Sigmoid colon (tissue), 6 donors: ENCODE measurements at regions not wholly inside any gene's neighbourhood (a gene's known extent, or its start where the extent isn't known, plus 50 kb on each side); places are given as distances from the start of the nearest gene placed in this dataset.
"Not testable (repeated sequence)": the region's sequence is repeated elsewhere in the genome, so short reads cannot be mapped to it uniquely, and the experiment has no call there.

Source experiments
- DNase-seq: peaks from one replicate; pipeline ENCODE4 v3.0.0-alpha.2; 2019
- H3K27ac ChIP-seq, 4 donors: fragments of 200-600 bp; sonication (generic); one replicate each; pipeline ENCODE4 v1.5.1; 2016 to 2019; ENCODE audit warnings: mild to moderate bottlenecking in 1 of 4
- H3K27me3 ChIP-seq, 3 donors: fragments of 200-600 bp; sonication (generic); one replicate each; pipeline ENCODE4 v1.5.1; 2019; ENCODE audit warnings: mild to moderate bottlenecking in 1 of 3
- H3K36me3 ChIP-seq, 4 donors: fragments of 200-600 bp; sonication (generic); one replicate each; pipeline ENCODE4 v1.5.1; 2016 to 2019
- H3K4me1 ChIP-seq, 4 donors: fragments of 200-600 bp; sonication (generic); one replicate each; pipeline ENCODE4 v1.5.1; 2017 to 2019
- H3K4me3 ChIP-seq, 4 donors: fragments of 200-600 bp; sonication (generic); one replicate each; pipeline ENCODE4 v1.5.1; 2017 to 2019; ENCODE audit warnings: mild to moderate bottlenecking in 2 of 4, moderate library complexity in 1 of 4
- H3K9me3 ChIP-seq, 4 donors: fragments of 200-600 bp in 3 of 4; sonication (generic) in 3 of 4; one replicate each; pipeline versions ENCODE4 v1.5.1 to v1.6.1; 2013 to 2019
- EP300 ChIP-seq, 4 donors: sonication (generic); formaldehyde crosslinking; IDR thresholded peaks; one replicate each; pipeline ENCODE4 v1.6.1; 2017; ENCODE audit warnings: antibody characterized with exemption in 4 of 4
- POLR2A ChIP-seq, 2 donors: fragments of 450-650 bp; IDR thresholded peaks; one replicate each; pipeline ENCODE4 v1.6.1; 2016; ENCODE audit warnings: antibody characterized with exemption in 2 of 2, mild to moderate bottlenecking in 2 of 2, moderate library complexity in 2 of 2
- POLR2AphosphoS5 ChIP-seq, 4 donors: sonication (generic); formaldehyde crosslinking; IDR thresholded peaks; one replicate each; pipeline ENCODE4 v1.6.1; 2017; ENCODE audit warnings: antibody characterized with exemption in 4 of 4
- WGBS, 2 donors: extraction: QIAGEN DNeasy Blood & Tissue Kit; methylation state at CpG; one replicate each; pipeline ENCODE4 v1.1.7; 2013; 5-methylcytosine and 5-hydroxymethylcytosine counted together
- intact Hi-C: fragments of 100-400 bp; cut with DNase I; formaldehyde crosslinking; loops from one replicate; pipeline ENCODE4 v1.15.1; 2023
- TF ChIP-seq, protein P1 (sequence below), 4 experiments: fragments of 450-650 bp in 3 of 4; fragments of 200-600 bp in 1 of 4; IDR thresholded peaks; one replicate each; pipeline ENCODE4 v1.5.1; 2016 to 2019; ENCODE audit warnings: antibody characterized with exemption in 4 of 4, mild to moderate bottlenecking in 3 of 4, moderate library complexity in 2 of 4
- donor health status: healthy with polysubstance abuse.
- donor health status: healthy.

DNA sequence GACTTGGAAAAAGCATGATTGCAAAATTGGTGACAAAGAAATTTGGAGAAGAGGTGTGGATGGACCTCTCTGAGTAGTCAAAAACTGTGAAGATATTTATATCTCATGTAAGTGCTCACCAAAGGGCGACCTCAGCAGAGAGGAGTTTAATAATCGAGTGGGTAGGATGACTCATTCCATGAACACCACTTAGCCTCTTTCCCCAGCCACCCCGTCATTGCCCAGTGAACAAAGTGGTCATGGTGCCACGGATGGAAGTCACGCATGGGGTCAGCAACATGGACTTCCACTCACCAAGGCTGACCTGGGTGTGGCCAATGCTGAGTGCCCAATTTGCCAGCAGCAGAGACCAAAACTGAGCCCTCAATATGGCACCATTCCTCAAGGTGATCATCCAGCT, 997.4 kb upstream of the GYPC start:
- DNase-seq, result no peak
- WGBS, 2 donors, result 91 to 94% methylated on average over 5 of the region's 5 CpGs

DNA sequence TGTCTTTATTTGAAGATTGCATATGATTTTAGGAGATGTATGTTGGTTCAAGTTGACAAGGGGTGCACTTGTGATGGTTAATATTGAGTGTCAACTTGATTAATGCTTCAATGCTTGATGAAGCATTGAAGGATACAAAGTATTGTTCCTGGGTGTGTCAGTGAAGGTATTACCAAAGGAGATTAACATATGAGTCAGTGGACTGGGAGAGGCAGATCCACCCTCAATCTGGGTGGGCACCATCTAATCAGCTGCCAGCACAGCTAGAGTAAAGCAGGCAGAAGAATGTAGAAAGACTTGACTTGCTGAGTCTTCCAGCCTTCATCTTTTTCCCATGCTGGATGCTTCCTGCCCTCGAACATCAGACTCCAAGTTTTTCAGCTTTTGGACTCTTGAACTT, 995.6 kb upstream of the GYPC start:
- H3K9me3 ChIP-seq, H3K27ac ChIP-seq, H3K27me3 ChIP-seq, H3K4me3 ChIP-seq, intact Hi-C loops, H3K4me1 ChIP-seq, DNase-seq, H3K36me3 ChIP-seq: not testable (repeated sequence)
- 32 to 67% methylated on average over 1 of the region's 1 CpG for WGBS, 2 donors

More for the DNA sequence above, 997.4 kb upstream of the GYPC start:
- Histone ChIP-seq H3K9me3 (no peaks in the 10 kb centered on the region), H3K4me1 (no peaks in the 10 kb centered on the region), H3K36me3 (no peaks in the 10 kb centered on the region), H3K27me3 (no peaks in the 10 kb centered on the region), H3K4me3 (no peak overlapping the region), H3K27ac (no peak overlapping the region)
- intact Hi-C loops, result no loop called here
- TF ChIP-seq EP300 (IDR thresholded peaks at IDR 0.05) (no peak), POLR2AphosphoS5 (IDR thresholded peaks at IDR 0.05) (no peak)

DNA sequence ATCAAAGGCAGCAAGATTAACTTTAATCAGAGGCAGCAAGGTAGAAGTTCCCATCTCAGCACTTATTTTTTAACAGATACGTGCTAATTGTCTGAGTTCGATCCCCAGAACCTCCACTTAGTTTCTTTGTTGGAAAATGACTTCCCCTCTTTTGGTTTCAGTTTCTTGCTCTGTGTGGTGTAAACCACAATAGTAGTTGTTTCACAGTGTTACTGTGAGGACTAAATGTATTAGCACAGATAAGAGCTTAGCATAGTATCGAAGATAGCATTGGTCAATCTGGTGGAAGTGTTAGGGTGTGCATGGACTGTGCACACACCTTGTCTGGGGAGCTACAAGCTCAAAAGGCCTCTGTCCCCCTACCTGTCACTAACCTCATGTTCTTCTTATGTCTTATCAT, 988.3 kb upstream of the GYPC start:
- no peaks in the 10 kb centered on the region for H3K4me1 ChIP-seq
- H3K9me3 ChIP-seq, result no peaks in the 10 kb centered on the region
- H3K27me3 ChIP-seq, result no peaks in the 10 kb centered on the region
- H3K36me3 ChIP-seq, result no peaks in the 10 kb centered on the region
- DNase-seq, result no peak
- no peak overlapping the region for H3K27ac ChIP-seq
- H3K4me3 ChIP-seq, result no peak overlapping the region
- intact Hi-C loops, result no loop called here
- TF ChIP-seq POLR2AphosphoS5 (IDR thresholded peaks at IDR 0.05) (no peak), POLR2A (IDR thresholded peaks at IDR 0.05) (no peak), EP300 (IDR thresholded peaks at IDR 0.05) (no peak)
- TF ChIP-seq, protein P1, sequence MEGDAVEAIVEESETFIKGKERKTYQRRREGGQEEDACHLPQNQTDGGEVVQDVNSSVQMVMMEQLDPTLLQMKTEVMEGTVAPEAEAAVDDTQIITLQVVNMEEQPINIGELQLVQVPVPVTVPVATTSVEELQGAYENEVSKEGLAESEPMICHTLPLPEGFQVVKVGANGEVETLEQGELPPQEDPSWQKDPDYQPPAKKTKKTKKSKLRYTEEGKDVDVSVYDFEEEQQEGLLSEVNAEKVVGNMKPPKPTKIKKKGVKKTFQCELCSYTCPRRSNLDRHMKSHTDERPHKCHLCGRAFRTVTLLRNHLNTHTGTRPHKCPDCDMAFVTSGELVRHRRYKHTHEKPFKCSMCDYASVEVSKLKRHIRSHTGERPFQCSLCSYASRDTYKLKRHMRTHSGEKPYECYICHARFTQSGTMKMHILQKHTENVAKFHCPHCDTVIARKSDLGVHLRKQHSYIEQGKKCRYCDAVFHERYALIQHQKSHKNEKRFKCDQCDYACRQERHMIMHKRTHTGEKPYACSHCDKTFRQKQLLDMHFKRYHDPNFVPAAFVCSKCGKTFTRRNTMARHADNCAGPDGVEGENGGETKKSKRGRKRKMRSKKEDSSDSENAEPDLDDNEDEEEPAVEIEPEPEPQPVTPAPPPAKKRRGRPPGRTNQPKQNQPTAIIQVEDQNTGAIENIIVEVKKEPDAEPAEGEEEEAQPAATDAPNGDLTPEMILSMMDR (IDR thresholded peaks at IDR 0.05), result no peak
- WGBS, 2 donors, result 76% methylated on average over 3 of the region's 3 CpGs

DNA sequence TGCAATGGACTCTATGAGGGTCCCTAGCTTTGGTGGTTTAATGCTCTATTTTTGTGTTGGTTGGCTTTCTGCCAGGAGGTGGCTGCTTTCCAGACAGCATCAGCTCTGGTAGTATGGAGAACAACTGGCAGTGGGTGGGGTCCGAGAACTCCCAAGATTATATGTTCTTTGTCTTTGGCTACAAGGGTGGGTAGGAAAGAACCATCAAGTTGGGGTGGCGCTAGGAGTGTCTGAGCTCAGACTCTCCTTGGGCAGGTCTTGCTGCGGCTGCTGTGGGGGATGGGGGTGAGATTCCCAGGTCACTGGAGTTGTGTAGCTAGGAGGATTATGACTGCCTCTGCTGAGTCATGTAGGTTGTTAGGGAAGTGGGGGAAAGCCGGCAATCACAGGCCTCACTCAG, 976.1 kb upstream of the GYPC start:
- TF ChIP-seq EP300 (IDR thresholded peaks at IDR 0.05) (no peak), POLR2AphosphoS5 (IDR thresholded peaks at IDR 0.05) (no peak), POLR2A (IDR thresholded peaks at IDR 0.05) (no peak)
- TF ChIP-seq, protein P1 (IDR thresholded peaks at IDR 0.05), result no peak
- no peak overlapping the region for H3K27ac ChIP-seq
- H3K4me1 ChIP-seq, result no peaks in the 10 kb centered on the region
- H3K4me3 ChIP-seq, result no peak overlapping the region
- WGBS, 2 donors, result 44 to 73% methylated on average over 4 of the region's 4 CpGs
- no peaks in the 10 kb centered on the region for H3K27me3 ChIP-seq
- no peaks in the 10 kb centered on the region for H3K36me3 ChIP-seq
- intact Hi-C loops, result no loop called here
- no peaks in the 10 kb centered on the region for H3K9me3 ChIP-seq
- no peak for DNase-seq

DNA sequence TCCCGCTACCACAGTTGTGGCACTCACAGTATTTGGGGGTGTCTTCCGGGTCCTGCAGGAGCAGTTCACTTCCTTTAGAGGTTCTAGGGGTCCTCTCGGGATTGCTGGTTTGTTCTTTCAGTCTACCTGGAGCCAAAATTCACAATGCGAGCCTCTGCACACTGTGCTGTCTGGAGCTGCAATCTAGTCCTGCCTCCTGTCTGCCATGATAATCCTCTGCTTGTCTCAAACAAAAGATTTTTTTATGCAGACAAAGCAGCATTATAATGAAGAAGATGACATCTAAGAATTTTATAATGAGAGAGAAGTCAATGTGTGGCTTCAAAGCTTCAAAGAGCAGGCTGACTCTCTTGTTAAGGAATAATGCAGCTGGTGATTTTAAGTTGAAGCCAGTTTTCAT, 975.1 kb upstream of the GYPC start:
- H3K27me3 ChIP-seq, result no peaks in the 10 kb centered on the region
- H3K4me3 ChIP-seq, result no peak overlapping the region
- no peak for DNase-seq
- WGBS, 2 donors, result 91 to 93% methylated on average over 4 of the region's 4 CpGs
- TF ChIP-seq EP300 (IDR thresholded peaks at IDR 0.05), result no peak
- TF ChIP-seq POLR2AphosphoS5 (IDR thresholded peaks at IDR 0.05), result no peak
- TF ChIP-seq POLR2A (IDR thresholded peaks at IDR 0.05), result no peak
- TF ChIP-seq, protein P1 (IDR thresholded peaks at IDR 0.05), result no peak
- H3K4me1 ChIP-seq, result no peaks in the 10 kb centered on the region
- H3K9me3 ChIP-seq, result no peaks in the 10 kb centered on the region
- no peak overlapping the region for H3K27ac ChIP-seq
- no peaks in the 10 kb centered on the region for H3K36me3 ChIP-seq
- intact Hi-C loops, result no loop called here

DNA sequence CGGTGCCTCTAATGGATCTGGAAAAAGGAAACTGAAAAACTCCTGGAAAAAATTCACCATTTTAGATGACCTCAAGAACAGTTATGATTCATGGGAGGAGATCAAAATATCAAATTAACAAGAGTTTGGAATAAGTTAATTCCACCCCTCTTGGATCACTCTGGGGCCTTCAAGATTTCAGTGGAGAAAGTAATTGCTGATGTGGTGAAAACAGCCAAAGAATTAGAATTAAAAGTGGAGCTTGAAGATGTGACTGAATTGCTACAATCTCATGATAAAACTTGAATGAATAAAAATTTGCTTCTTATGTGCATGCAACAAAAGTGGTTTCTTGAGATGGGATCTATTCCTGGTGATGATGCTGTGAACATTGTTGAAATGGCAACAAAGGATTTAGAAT, 974.4 kb upstream of the GYPC start:
- Histone ChIP-seq H3K27ac (no peak overlapping the region), H3K4me1 (no peaks in the 10 kb centered on the region), H3K9me3 (no peaks in the 10 kb centered on the region), H3K4me3 (no peak overlapping the region), H3K27me3 (no peaks in the 10 kb centered on the region), H3K36me3 (no peaks in the 10 kb centered on the region)
- WGBS, 2 donors, result 85 to 93% methylated on average over 1 of the region's 1 CpG
- no peak for DNase-seq
- TF ChIP-seq POLR2A (IDR thresholded peaks at IDR 0.05), result no peak
- TF ChIP-seq, protein P1 (IDR thresholded peaks at IDR 0.05), result no peak
- no peak for TF ChIP-seq EP300 (IDR thresholded peaks at IDR 0.05)
- TF ChIP-seq POLR2AphosphoS5 (IDR thresholded peaks at IDR 0.05), result no peak
- intact Hi-C loops, result no loop called here
